ENCODE measurements at regions not wholly inside any gene's neighbourhood (a gene's known extent, or its start where the extent isn't known, plus 50 kb on each side); places are given as distances from the start of the nearest gene placed in this dataset.

DNA sequence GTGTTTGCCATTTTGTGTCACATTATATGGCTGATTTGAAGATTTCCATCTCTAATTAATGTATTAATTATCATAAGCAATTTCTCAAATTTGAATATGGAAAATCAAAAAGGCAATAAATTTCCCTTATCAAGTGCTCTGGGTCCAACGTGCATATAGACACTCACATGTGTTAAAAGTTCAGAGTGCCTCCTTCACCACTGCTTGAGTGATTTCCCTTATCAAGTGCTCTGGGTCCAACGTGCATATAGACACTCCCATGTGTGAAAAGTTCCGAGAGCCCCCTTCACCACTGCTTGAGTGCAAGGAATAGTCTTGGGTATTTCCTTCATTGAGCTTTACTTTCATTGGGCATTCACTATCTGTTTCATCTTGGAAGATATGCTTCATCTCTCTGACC is 421.0 kb upstream of the ZNF717 start:
- no peak for DNase-seq
- Histone ChIP-seq H3K27me3 (no peaks in the 10 kb centered on the region), H3K4me3 (no peak overlapping the region), H3K9me3 (no peaks in the 10 kb centered on the region), H3K36me3 (no peaks in the 10 kb centered on the region), H3K27ac (no peak overlapping the region), H3K4me1 (ENCODE audit: insufficient read depth) (no peaks in the 10 kb centered on the region)
- intact Hi-C loops (cut with DNase I) = no loop called here
- TF ChIP-seq POLR2A (IDR thresholded peaks at IDR 0.05) (no peak), EP300 (IDR thresholded peaks at IDR 0.05) (no peak), CTCF (IDR thresholded peaks at IDR 0.05) (no peak)
- 40 to 64% (median 49%) methylated on average over 3 of the region's 3 CpGs for WGBS, 3 donors

- TF ChIP-seq CTCF (IDR thresholded peaks at IDR 0.05) (no peak), POLR2A (IDR thresholded peaks at IDR 0.05) (no peak), EP300 (IDR thresholded peaks at IDR 0.05) (no peak)
- Histone ChIP-seq H3K36me3 (no peaks in the 10 kb centered on the region), H3K27ac (no peak overlapping the region), H3K9me3 (no peaks in the 10 kb centered on the region), H3K27me3 (peaks cover 2% of the 10 kb centered on the region), H3K4me3 (no peak overlapping the region), H3K4me1 (ENCODE audit: insufficient read depth) (no peaks in the 10 kb centered on the region)
- 85 to 97% (median 90%) methylated on average over 2 of the region's 2 CpGs for WGBS, 3 donors
- no peak for DNase-seq
- intact Hi-C loops (cut with DNase I) = no loop called here
Observed at GRCh38 chr3:76212679-76213078, 427.3 kb upstream of the ZNF717 start.

GRCh38 chr3:76222201-76222600 is 436.9 kb upstream of the ZNF717 start:
- H3K27ac ChIP-seq = no peak overlapping the region
- H3K4me1 ChIP-seq (ENCODE audit: insufficient read depth) = no peaks in the 10 kb centered on the region
- no peak for DNase-seq
- no peaks in the 10 kb centered on the region for H3K27me3 ChIP-seq
- 26 to 34% (median 27%) methylated on average over 2 of the region's 2 CpGs for WGBS, 3 donors
- H3K4me3 ChIP-seq = no peak overlapping the region
- TF ChIP-seq CTCF (IDR thresholded peaks at IDR 0.05) = no peak
- TF ChIP-seq EP300 (IDR thresholded peaks at IDR 0.05) = no peak
- no peak for TF ChIP-seq POLR2A (IDR thresholded peaks at IDR 0.05)
- intact Hi-C loops (cut with DNase I) = no loop called here
- H3K9me3 ChIP-seq = no peaks in the 10 kb centered on the region
- no peaks in the 10 kb centered on the region for H3K36me3 ChIP-seq

- 86 to 92% (median 86%) methylated on average over 4 of the region's 4 CpGs for WGBS, 3 donors
- H3K27ac ChIP-seq = no peak overlapping the region
- H3K9me3 ChIP-seq = no peaks in the 10 kb centered on the region
- intact Hi-C loops (cut with DNase I) = no loop called here
- no peaks in the 10 kb centered on the region for H3K4me1 ChIP-seq (ENCODE audit: insufficient read depth)
- DNase-seq = no peak
- H3K27me3 ChIP-seq = no peaks in the 10 kb centered on the region
- no peak overlapping the region for H3K4me3 ChIP-seq
- no peaks in the 10 kb centered on the region for H3K36me3 ChIP-seq
- TF ChIP-seq POLR2A (IDR thresholded peaks at IDR 0.05) = no peak
- no peak for TF ChIP-seq EP300 (IDR thresholded peaks at IDR 0.05)
- no peak for TF ChIP-seq CTCF (IDR thresholded peaks at IDR 0.05)
Observed at GRCh38 chr3:76231258-76231657, 445.9 kb upstream of the ZNF717 start.

Data from ovary (tissue), 7 donors.